ENCODE measurements at regions not wholly inside any gene's neighbourhood (a gene's known extent, or its start where the extent isn't known, plus 50 kb on each side); places are given as distances from the start of the nearest gene placed in this dataset.

DNA sequence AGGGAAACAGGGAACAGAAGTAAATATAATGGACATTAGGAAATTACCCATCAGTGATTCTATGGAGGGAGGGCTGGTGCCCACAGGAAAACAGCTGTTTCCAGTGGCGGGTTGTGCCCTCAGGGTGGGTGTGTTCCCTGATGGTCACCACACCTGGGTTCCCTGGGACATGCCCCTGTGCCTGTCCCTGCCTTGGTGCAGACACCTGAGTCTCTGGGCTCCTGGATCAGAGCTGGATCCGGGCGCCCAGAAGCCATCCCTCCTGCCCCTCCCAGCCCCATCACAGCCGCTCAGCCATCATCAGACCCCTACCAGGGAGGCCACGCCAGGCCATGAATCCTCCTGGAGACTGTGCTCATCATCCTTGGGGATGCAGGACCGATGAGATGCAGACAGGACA is 307.2 kb upstream of the SFSWAP start:
- TF ChIP-seq POLR2A (IDR thresholded peaks at IDR 0.05), result no peak
- TF ChIP-seq, protein P1, sequence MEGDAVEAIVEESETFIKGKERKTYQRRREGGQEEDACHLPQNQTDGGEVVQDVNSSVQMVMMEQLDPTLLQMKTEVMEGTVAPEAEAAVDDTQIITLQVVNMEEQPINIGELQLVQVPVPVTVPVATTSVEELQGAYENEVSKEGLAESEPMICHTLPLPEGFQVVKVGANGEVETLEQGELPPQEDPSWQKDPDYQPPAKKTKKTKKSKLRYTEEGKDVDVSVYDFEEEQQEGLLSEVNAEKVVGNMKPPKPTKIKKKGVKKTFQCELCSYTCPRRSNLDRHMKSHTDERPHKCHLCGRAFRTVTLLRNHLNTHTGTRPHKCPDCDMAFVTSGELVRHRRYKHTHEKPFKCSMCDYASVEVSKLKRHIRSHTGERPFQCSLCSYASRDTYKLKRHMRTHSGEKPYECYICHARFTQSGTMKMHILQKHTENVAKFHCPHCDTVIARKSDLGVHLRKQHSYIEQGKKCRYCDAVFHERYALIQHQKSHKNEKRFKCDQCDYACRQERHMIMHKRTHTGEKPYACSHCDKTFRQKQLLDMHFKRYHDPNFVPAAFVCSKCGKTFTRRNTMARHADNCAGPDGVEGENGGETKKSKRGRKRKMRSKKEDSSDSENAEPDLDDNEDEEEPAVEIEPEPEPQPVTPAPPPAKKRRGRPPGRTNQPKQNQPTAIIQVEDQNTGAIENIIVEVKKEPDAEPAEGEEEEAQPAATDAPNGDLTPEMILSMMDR (IDR thresholded peaks at IDR 0.05), result no peak
- 74% methylated on average over 6 of the region's 6 CpGs; no CpG with 5 or more reads in 1 of the 2 donors for WGBS, 2 donors
- DNase-seq, result no peak
- Histone ChIP-seq H3K4me3 (no peak overlapping the region), H3K27ac (no peak overlapping the region), H3K4me1 (no peaks in the 10 kb centered on the region), H3K36me3 (replicated peaks in 1 of 2; ENCODE audit: insufficient read depth in 1 of 2, low read depth in 2 of 2) (no peaks in the 10 kb centered on the region), H3K27me3 (no peaks in the 10 kb centered on the region), H3K9me3 (no peaks in the 10 kb centered on the region)
- ATAC-seq, result no peak
- intact Hi-C loops (cut with DNase I), result no loop called here

DNA sequence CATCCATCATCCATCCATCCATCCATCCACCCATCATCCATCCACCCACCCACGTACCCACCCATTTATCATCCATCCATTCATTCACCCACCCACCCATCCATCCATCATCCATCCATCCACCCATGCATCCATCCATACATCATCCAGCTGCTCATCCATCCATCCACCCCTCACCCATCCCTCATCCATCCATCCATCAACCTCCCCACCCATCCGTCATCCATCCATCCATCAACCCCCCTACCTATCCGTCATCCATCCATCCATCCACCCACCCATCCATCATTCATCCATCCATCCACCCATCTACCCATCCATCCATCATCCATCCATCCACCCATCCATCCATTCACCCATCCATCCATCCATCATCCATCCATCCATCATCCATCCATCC is 306.2 kb upstream of the SFSWAP start:
- DNase-seq, result no peak
- 72 to 74% methylated on average over 3 of the region's 3 CpGs for WGBS, 2 donors

DNA sequence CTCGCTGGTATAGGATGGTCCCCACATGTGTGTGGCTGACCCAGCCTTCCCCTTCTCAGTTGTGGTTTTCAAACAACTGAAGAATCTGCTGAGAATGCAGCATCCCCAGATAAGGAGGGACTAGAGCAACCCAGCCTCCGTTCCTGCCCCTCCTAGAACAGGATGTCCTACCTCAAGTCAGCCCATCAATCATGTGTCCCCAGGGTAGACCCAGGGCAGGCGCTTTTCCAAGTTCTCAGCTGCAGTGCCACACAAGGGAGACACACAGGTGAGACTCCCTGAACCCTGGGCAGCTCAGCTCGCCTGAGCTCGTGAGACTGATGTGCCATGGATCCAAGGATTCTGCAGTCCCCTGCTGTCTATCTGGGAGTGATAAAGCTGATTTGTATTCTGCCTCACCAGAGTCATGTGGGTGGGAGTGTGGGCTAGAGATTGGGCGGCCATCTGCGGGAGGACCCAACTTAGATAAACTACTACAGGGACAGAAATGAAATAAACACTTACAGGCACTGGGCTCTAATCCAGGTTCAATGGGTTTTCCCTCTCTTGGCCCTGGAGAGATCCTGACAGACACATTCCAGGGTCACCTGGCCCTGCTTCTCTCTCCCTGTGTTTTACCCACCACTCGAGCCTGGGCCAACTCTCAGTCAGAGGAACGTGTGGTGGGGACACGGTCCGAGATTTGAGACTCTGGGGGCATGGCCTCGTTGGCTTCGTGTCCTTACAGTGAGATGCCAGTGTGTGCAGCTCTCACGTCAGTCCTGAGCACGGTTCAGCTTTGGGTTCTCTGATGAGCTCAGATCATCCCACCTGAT is 303.5 kb upstream of the SFSWAP start:
- DNase-seq, result no peak
- WGBS, 2 donors, result 33 to 50% methylated on average over 12 to 15 of the region's 15 CpGs
- no peak overlapping the region for H3K27ac ChIP-seq

More for the DNA sequence above, 306.2 kb upstream of the SFSWAP start:
- intact Hi-C loops (cut with DNase I), result no loop called here
- no peaks in the 10 kb centered on the region for H3K9me3 ChIP-seq
- TF ChIP-seq, protein P1 (IDR thresholded peaks at IDR 0.05), result no peak
- TF ChIP-seq POLR2A (IDR thresholded peaks at IDR 0.05), result no peak
- no peaks in the 10 kb centered on the region for H3K4me1 ChIP-seq
- H3K4me3 ChIP-seq, result no peak overlapping the region
- H3K27me3 ChIP-seq, result no peaks in the 10 kb centered on the region
- ATAC-seq, result no peak
- H3K27ac ChIP-seq, result no peak overlapping the region
- H3K36me3 ChIP-seq (replicated peaks in 1 of 2; ENCODE audit: insufficient read depth in 1 of 2, low read depth in 2 of 2), result no peaks in the 10 kb centered on the region

DNA sequence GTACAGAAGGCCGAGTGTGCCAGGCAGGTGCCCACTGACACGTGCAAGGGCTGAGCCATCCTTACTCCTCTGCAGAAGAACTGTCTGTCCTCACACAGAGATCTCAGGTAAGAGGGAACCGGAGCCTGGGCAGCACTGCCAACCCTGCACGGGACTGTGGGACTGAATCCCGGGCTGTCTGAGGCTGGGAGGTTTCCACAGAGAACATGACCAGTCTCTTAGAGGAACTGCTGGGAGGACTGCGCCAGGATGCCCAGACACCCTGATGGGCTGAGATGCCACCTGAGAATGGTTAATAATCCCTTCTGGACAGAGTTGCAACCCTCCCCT is 302.9 kb upstream of the SFSWAP start:
- H3K4me3 ChIP-seq, result no peak overlapping the region
- no peak for TF ChIP-seq POLR2A (IDR thresholded peaks at IDR 0.05)
- TF ChIP-seq, protein P1 (IDR thresholded peaks at IDR 0.05), result no peak
- no peaks in the 10 kb centered on the region for H3K27me3 ChIP-seq
- ATAC-seq (no peak), DNase-seq (no peak)
- no peaks in the 10 kb centered on the region for H3K4me1 ChIP-seq
- 18 to 68% methylated on average over 3 to 6 of the region's 6 CpGs for WGBS, 2 donors
- no peak overlapping the region for H3K27ac ChIP-seq
- no peaks in the 10 kb centered on the region for H3K36me3 ChIP-seq (replicated peaks in 1 of 2; ENCODE audit: insufficient read depth in 1 of 2, low read depth in 2 of 2)
- H3K9me3 ChIP-seq, result no peaks in the 10 kb centered on the region
- intact Hi-C loops (cut with DNase I), result no loop called here

More for the DNA sequence above, 303.5 kb upstream of the SFSWAP start:
- H3K4me1 ChIP-seq, result no peaks in the 10 kb centered on the region
- no peak for TF ChIP-seq POLR2A (IDR thresholded peaks at IDR 0.05)
- TF ChIP-seq, protein P1 (IDR thresholded peaks at IDR 0.05), result no peak
- H3K36me3 ChIP-seq (replicated peaks in 1 of 2; ENCODE audit: insufficient read depth in 1 of 2, low read depth in 2 of 2), result no peaks in the 10 kb centered on the region
- no peak for ATAC-seq
- intact Hi-C loops (cut with DNase I), result no loop called here
- H3K27me3 ChIP-seq, result no peaks in the 10 kb centered on the region
- no peak overlapping the region for H3K4me3 ChIP-seq
- no peaks in the 10 kb centered on the region for H3K9me3 ChIP-seq

DNA sequence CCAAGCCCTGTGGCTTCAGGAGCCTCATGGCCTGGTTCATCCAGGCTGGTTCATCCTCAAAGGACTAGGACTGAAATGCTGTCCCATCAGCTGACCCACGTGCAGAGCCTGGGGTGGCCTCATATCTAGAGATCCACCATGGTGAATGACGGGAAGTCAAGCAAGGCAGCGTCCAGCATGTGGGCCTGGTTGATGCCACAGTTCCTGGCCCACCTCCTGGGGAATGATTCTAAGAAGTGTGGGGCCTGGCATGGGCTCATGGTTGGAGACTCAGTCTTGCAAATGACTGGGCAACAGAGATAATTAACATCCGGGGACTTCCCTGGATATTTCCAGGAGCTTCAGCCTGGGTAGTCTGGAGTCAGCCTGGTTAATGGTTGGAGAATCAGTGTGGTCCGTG is 302.4 kb upstream of the SFSWAP start:
- H3K36me3 ChIP-seq (replicated peaks in 1 of 2; ENCODE audit: insufficient read depth in 1 of 2, low read depth in 2 of 2), result no peaks in the 10 kb centered on the region
- 47 to 57% methylated on average over 3 to 5 of the region's 5 CpGs for WGBS, 2 donors
- H3K27ac ChIP-seq, result no peak overlapping the region
- H3K27me3 ChIP-seq, result no peaks in the 10 kb centered on the region
- no peak overlapping the region for H3K4me3 ChIP-seq
- ATAC-seq (no peak), DNase-seq (no peak)
- no peak for TF ChIP-seq POLR2A (IDR thresholded peaks at IDR 0.05)
- TF ChIP-seq, protein P1 (IDR thresholded peaks at IDR 0.05), result no peak
- no peaks in the 10 kb centered on the region for H3K4me1 ChIP-seq
- H3K9me3 ChIP-seq, result no peaks in the 10 kb centered on the region
- intact Hi-C loops (cut with DNase I), result no loop called here
